SK-N-MC (cell line): ENCODE measurements at regions not wholly inside any gene's neighbourhood (a gene's known extent, or its start where the extent isn't known, plus 50 kb on each side); places are given as distances from the start of the nearest gene placed in this dataset.

Experiments
- EZH2 ChIP-seq: fragments of 200-600 bp; sonication (generic); IDR thresholded peaks from one replicate; pipeline ENCODE4 v1.6.1; 2017; ENCODE audit warnings: antibody characterized with exemption
- POLR2AphosphoS5 ChIP-seq: IDR thresholded peaks from 2 replicates; pipeline ENCODE4 v1.6.1; 2012; ENCODE audit warnings: mild to moderate bottlenecking, low read depth, low read length, borderline replicate concordance

DNA sequence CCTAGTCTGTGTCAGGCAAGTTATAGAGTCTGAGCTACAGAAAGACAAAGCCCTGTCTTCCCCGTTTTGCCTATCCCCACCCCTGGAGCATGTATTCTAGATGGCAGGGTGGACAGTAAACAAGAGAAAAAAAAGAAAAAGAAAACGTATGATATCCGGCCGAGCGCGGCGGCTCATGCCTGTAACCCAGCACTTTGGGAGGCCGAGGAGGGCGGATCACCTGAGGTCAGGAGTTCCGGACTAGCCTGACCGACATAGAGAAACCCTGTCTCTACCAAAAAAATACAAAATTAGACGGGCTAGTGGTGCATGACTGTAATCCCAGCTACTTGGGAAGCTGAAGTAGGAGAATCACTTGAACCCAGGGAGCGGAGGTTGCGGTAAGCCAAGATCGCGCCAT is 523.0 kb upstream of the CDH9 start:
- no peak for TF ChIP-seq POLR2AphosphoS5
- no peak for TF ChIP-seq EZH2
